A673 (cell line): ENCODE measurements at regions not wholly inside any gene's neighbourhood (a gene's known extent, or its start where the extent isn't known, plus 50 kb on each side); places are given as distances from the start of the nearest gene placed in this dataset.

Experiments used
- BruUV-seq: library from RNA; stranded (reverse); fragments of 400-500 nt; replicated peaks from 2 replicates; lab custom pipeline; 2021; lab: Mats Ljungman, UMichigan
- CTCF ChIA-PET: fragments of 300-600 bp; sonication (Branson Sonifier 250); formaldehyde crosslinking; loops from one replicate; lab custom pipeline; 2022; ENCODE audit warnings: antibody characterized with exemption; lab: Charles Lee
- POLR2A ChIA-PET: fragments of 300-600 bp; sonication (Branson Sonifier 250); formaldehyde crosslinking; loops from one replicate; lab custom pipeline; 2022; ENCODE audit warnings: antibody characterized with exemption; ENCODE audit not compliant: low non-redundant PET; lab: Charles Lee
- DNase-seq: peaks from one replicate; pipeline ENCODE4 v3.0.0-alpha.2; 2015; ENCODE audit warnings: low spot score
- H3K27ac ChIP-seq: fragments of 200-600 bp; sonication (generic); 2 replicates; pipeline ENCODE4 v1.5.1; 2016; ENCODE audit warnings: mixed run types, low read depth, mild to moderate bottlenecking, mixed read lengths, antibody characterized with exemption, low read length; ENCODE audit not compliant: poor library complexity, severe bottlenecking
- H3K27me3 ChIP-seq: fragments of 200-600 bp; sonication (generic); replicated peaks from 2 replicates; pipeline ENCODE4 v1.6.1; 2017; ENCODE audit warnings: mixed run types, low read depth, mild to moderate bottlenecking, mixed read lengths, antibody characterized with exemption, low read length; ENCODE audit not compliant: insufficient read depth, poor library complexity
- H3K36me3 ChIP-seq: fragments of 200-600 bp; sonication (generic); 2 replicates; pipeline ENCODE4 v1.6.1; 2016; ENCODE audit warnings: mixed run types, mild to moderate bottlenecking, mixed read lengths, antibody characterized with exemption, low read length; ENCODE audit not compliant: insufficient read depth, poor library complexity, severe bottlenecking
- H3K4me1 ChIP-seq: fragments of 200-600 bp; sonication (generic); 2 replicates; pipeline ENCODE4 v1.6.1; 2017; ENCODE audit warnings: mixed run types, mild to moderate bottlenecking, mixed read lengths, antibody characterized with exemption, low read length; ENCODE audit not compliant: insufficient read depth, poor library complexity, severe bottlenecking
- H3K4me3 ChIP-seq: fragments of 200-600 bp; sonication (generic); 2 replicates; pipeline ENCODE4 v1.5.1; 2016; ENCODE audit warnings: low read depth, mixed run types, mild to moderate bottlenecking, mixed read lengths, low read length; ENCODE audit not compliant: poor library complexity, severe bottlenecking
- H3K9me3 ChIP-seq: fragments of 200-600 bp; sonication (generic); 2 replicates; pipeline ENCODE4 v1.6.1; 2016; ENCODE audit warnings: mixed run types, low read depth, mild to moderate bottlenecking, mixed read lengths, antibody characterized with exemption, low read length; ENCODE audit not compliant: poor library complexity, severe bottlenecking
- CTCF ChIP-seq: fragments of 300-800, 200-600 bp; sonication (generic); conservative IDR thresholded peaks from 2 replicates; pipeline ENCODE4 v1.5.1; 2017; ENCODE audit warnings: low read depth, mild to moderate bottlenecking, antibody characterized with exemption, low read length, moderate library complexity, mixed read lengths
- EZH2 ChIP-seq: fragments of 200-600 bp; sonication (generic); IDR thresholded peaks from 2 replicates; pipeline ENCODE4 v1.6.1; 2017; ENCODE audit warnings: borderline replicate concordance, low read depth, mild to moderate bottlenecking, mixed read lengths, antibody characterized with exemption, low read length; ENCODE audit not compliant: poor library complexity, severe bottlenecking
- intact Hi-C: fragments of 100-400 bp; cut with micrococcal nuclease; formaldehyde crosslinking; loops from one replicate; pipeline ENCODE4 v1.10.0; 2022; ENCODE audit not compliant: unreplicated experiment

- DNase-seq: no peak
- ChIA-PET CTCF (no interaction called here), POLR2A (no interaction called here)
- H3K27ac ChIP-seq: no peak overlapping the region
- H3K4me3 ChIP-seq: no peak overlapping the region
- no TSS peak for BruUV-seq
- intact Hi-C loops: no loop called here
- H3K27me3 ChIP-seq: peaks cover 4% of the 10 kb centered on the region
- no peak for TF ChIP-seq EZH2
- no peak for TF ChIP-seq CTCF
- H3K36me3 ChIP-seq: no peaks in the 10 kb centered on the region
- no peaks in the 10 kb centered on the region for H3K4me1 ChIP-seq
- no peaks in the 10 kb centered on the region for H3K9me3 ChIP-seq
Observed at GRCh38 chr12:5188472-5188871, 144.8 kb downstream of the KCNA5 start.

GRCh38 chr12:5189173-5189572 lies 145.5 kb downstream of the KCNA5 start:
- Histone ChIP-seq H3K36me3 (no peaks in the 10 kb centered on the region), H3K4me1 (no peaks in the 10 kb centered on the region), H3K27me3 (peaks cover 4% of the 10 kb centered on the region), H3K27ac (no peak overlapping the region), H3K4me3 (no peak overlapping the region), H3K9me3 (no peaks in the 10 kb centered on the region)
- ChIA-PET CTCF (no interaction called here), POLR2A (no interaction called here)
- intact Hi-C loops: no loop called here
- no peak for TF ChIP-seq CTCF
- no peak for TF ChIP-seq EZH2
- DNase-seq: no peak
- BruUV-seq: no TSS peak

GRCh38 chr12:5191803-5192538 lies 148.3 kb downstream of the KCNA5 start:
- no peak overlapping the region for H3K27ac ChIP-seq
- ChIA-PET CTCF (no interaction called here), POLR2A (no interaction called here)
- no peak for TF ChIP-seq EZH2
- no peak for TF ChIP-seq CTCF
- H3K9me3 ChIP-seq: no peaks in the 10 kb centered on the region
- no peaks in the 10 kb centered on the region for H3K27me3 ChIP-seq
- intact Hi-C loops: no loop called here
- BruUV-seq: no TSS peak
- no peaks in the 10 kb centered on the region for H3K4me1 ChIP-seq
- no peaks in the 10 kb centered on the region for H3K36me3 ChIP-seq
- no peak overlapping the region for H3K4me3 ChIP-seq
- DNase-seq: no peak
